CD4-positive, alpha-beta T cell (primary cell): ENCODE measurements at regions not wholly inside any gene's neighbourhood (a gene's known extent, or its start where the extent isn't known, plus 50 kb on each side); places are given as distances from the start of the nearest gene placed in this dataset.

Experiments
- ATAC-seq: fragments of 200-7000 bp; cut with Tn5 transposase; one replicate; pipeline ENCODE4 v1.10.0; 2022; ENCODE audit warnings: mild to moderate bottlenecking; ENCODE audit not compliant: poor library complexity
- CTCF ChIA-PET: fragments of 350-600 bp; sonication (Branson Sonifier 250); formaldehyde crosslinking; loops from one replicate; lab custom pipeline; 2021; ENCODE audit warnings: antibody characterized with exemption, inconsistent platforms; lab: Charles Lee
- POLR2A ChIA-PET: fragments of 350-600 bp; sonication (Branson Sonifier 250); formaldehyde crosslinking; loops from one replicate; lab custom pipeline; 2021; ENCODE audit warnings: antibody characterized with exemption, inconsistent platforms; lab: Charles Lee
- DNase-seq, 14 experiments: peaks; one replicate each; pipeline ENCODE4 v3.0.0-alpha.2; 2013 to 2020; ENCODE audit warnings: mixed read lengths in 2 of 14
- H3K27ac ChIP-seq, 2 donors: one replicate each; pipeline versions ENCODE4 v1.5.1 to v1.7.0; 2013; ENCODE audit warnings: low read length in 2 of 2, low read depth in 1 of 2, mild to moderate bottlenecking in 1 of 2
- H3K27me3 ChIP-seq, 2 experiments: 1 replicate in 1 of 2; 2 replicates in 1 of 2; pipeline versions ENCODE4 v1.6.1 to v1.7.0; 2013; ENCODE audit warnings: low read length in 2 of 2, control low read depth in 1 of 2, mild to moderate bottlenecking in 1 of 2, moderate library complexity in 1 of 2; ENCODE audit not compliant: insufficient read depth in 2 of 2, control insufficient read depth in 1 of 2
- H3K36me3 ChIP-seq: one replicate; pipeline ENCODE4 v1.6.1; 2013; ENCODE audit warnings: low read length, control low read depth; ENCODE audit not compliant: insufficient read depth
- H3K4me1 ChIP-seq: one replicate; pipeline ENCODE4 v1.6.1; 2013; ENCODE audit warnings: low read length, control low read depth; ENCODE audit not compliant: insufficient read depth
- H3K4me3 ChIP-seq: one replicate; pipeline ENCODE4 v1.5.1; 2013; ENCODE audit warnings: mild to moderate bottlenecking, low read length, moderate library complexity
- H3K9me3 ChIP-seq, 2 experiments: 1 replicate in 1 of 2; 2 replicates in 1 of 2; pipeline versions ENCODE4 v1.6.1 to v1.7.0; 2013; ENCODE audit warnings: low read length in 2 of 2, mild to moderate bottlenecking in 2 of 2, control low read depth in 1 of 2, moderate library complexity in 1 of 2; ENCODE audit not compliant: control insufficient read depth in 1 of 2, insufficient read depth in 1 of 2
- H3K27ac Mint-ChIP-seq: one replicate; pipeline ENCODE4 v1.8.0; 2020; ENCODE audit warnings: mixed read lengths
- H3K27me3 Mint-ChIP-seq: one replicate; pipeline ENCODE4 v1.8.0; 2021; ENCODE audit warnings: mixed read lengths
- H3K36me3 Mint-ChIP-seq: one replicate; pipeline ENCODE4 v1.8.0; 2021; ENCODE audit warnings: low read depth, mixed read lengths
- H3K4me1 Mint-ChIP-seq: one replicate; pipeline ENCODE4 v1.8.0; 2021; ENCODE audit warnings: low read depth, mixed read lengths
- H3K4me3 Mint-ChIP-seq: one replicate; pipeline ENCODE4 v1.8.0; 2020; ENCODE audit warnings: mild to moderate bottlenecking, mixed read lengths
- H3K9me3 Mint-ChIP-seq: one replicate; pipeline ENCODE4 v1.8.0; 2020; ENCODE audit warnings: mixed read lengths
- CTCF ChIP-seq: fragments of 200-600 bp; IDR thresholded peaks from one replicate; pipeline ENCODE4 v1.8.0; 2022; ENCODE audit warnings: antibody characterized with exemption, mild to moderate bottlenecking
- intact Hi-C, 2 experiments: fragments of 100-400 bp; cut with DNase I in 1 of 2; cut with micrococcal nuclease in 1 of 2; formaldehyde crosslinking; loops; one replicate each; pipeline versions ENCODE4 v1.15.1 to v1.9.0; 2023 to 2025; cut with DNase I, micrococcal nuclease

GRCh38 chr5:135129307-135129706, 95.3 kb upstream of the PITX1 start:
- Mint-ChIP-seq H3K4me3 (no peak overlapping the region), H3K27me3 (no peaks in the 10 kb centered on the region), H3K36me3 (no peaks in the 10 kb centered on the region), H3K27ac (no peak overlapping the region), H3K4me1 (peaks cover 6% of the 10 kb centered on the region), H3K9me3 (no peaks in the 10 kb centered on the region)
- ATAC-seq (no peak), DNase-seq (no peak)
- H3K4me3 ChIP-seq: no peak overlapping the region
- H3K27me3 ChIP-seq: peaks cover 0 to 4% of the 10 kb centered on the region in 2 experiments
- CTCF ChIA-PET: no interaction called here
- peaks cover 4% of the 10 kb centered on the region for H3K4me1 ChIP-seq
- POLR2A ChIA-PET: no interaction called here
- no peaks in the 10 kb centered on the region for H3K9me3 ChIP-seq
- H3K27ac ChIP-seq: no peak overlapping the region
- no peaks in the 10 kb centered on the region for H3K36me3 ChIP-seq
- no peak for TF ChIP-seq CTCF
- intact Hi-C loops: no loop called here

GRCh38 chr5:135128361-135128760, 94.3 kb upstream of the PITX1 start:
- H3K9me3 Mint-ChIP-seq: no peaks in the 10 kb centered on the region
- peaks cover 0 to 4% of the 10 kb centered on the region in 2 experiments for H3K27me3 ChIP-seq
- POLR2A ChIA-PET: no interaction called here
- no peak overlapping the region for H3K4me3 Mint-ChIP-seq
- H3K4me1 ChIP-seq: peaks cover 4% of the 10 kb centered on the region
- ATAC-seq (no peak), DNase-seq (no peak)
- no peak overlapping the region for H3K27ac ChIP-seq
- H3K4me3 ChIP-seq: no peak overlapping the region
- H3K36me3 Mint-ChIP-seq: no peaks in the 10 kb centered on the region
- H3K9me3 ChIP-seq: no peaks in the 10 kb centered on the region
- H3K27ac Mint-ChIP-seq: no peak overlapping the region
- no peaks in the 10 kb centered on the region for H3K36me3 ChIP-seq
- CTCF ChIA-PET: no interaction called here
- intact Hi-C loops: no loop called here
- peaks cover 6% of the 10 kb centered on the region for H3K4me1 Mint-ChIP-seq
- no peaks in the 10 kb centered on the region for H3K27me3 Mint-ChIP-seq
- TF ChIP-seq CTCF: no peak

- Mint-ChIP-seq H3K36me3 (no peaks in the 10 kb centered on the region), H3K27me3 (no peaks in the 10 kb centered on the region), H3K9me3 (no peaks in the 10 kb centered on the region), H3K27ac (no peak overlapping the region), H3K4me3 (no peak overlapping the region), H3K4me1 (peaks cover 6% of the 10 kb centered on the region)
- peaks cover 0 to 4% of the 10 kb centered on the region in 2 experiments for H3K27me3 ChIP-seq
- no peaks in the 10 kb centered on the region for H3K36me3 ChIP-seq
- POLR2A ChIA-PET: no interaction called here
- no peak overlapping the region for H3K4me3 ChIP-seq
- no peak for TF ChIP-seq CTCF
- CTCF ChIA-PET: no interaction called here
- intact Hi-C loops: no loop called here
- no peaks in the 10 kb centered on the region for H3K9me3 ChIP-seq
- DNase-seq: no peak
- ATAC-seq: no peak
- H3K27ac ChIP-seq: no peak overlapping the region
- peaks cover 4% of the 10 kb centered on the region for H3K4me1 ChIP-seq
These were observed 93.6 kb upstream of the PITX1 start for GRCh38 chr5:135127439-135128240.
